ENCODE measurements at regions not wholly inside any gene's neighbourhood (a gene's known extent, or its start where the extent isn't known, plus 50 kb on each side); places are given as distances from the start of the nearest gene placed in this dataset.

- TF ChIP-seq EP300 (IDR thresholded peaks at IDR 0.05) (no peak), CTCF (IDR thresholded peaks at IDR 0.05) (no peak), POLR2AphosphoS5 (IDR thresholded peaks at IDR 0.05) (no peak), POLR2A (IDR thresholded peaks at IDR 0.05) (no peak)
Measured at GRCh38 chr7:35523292-35523691, 171.6 kb downstream of the HERPUD2 start.

All from sigmoid colon (tissue), 4 donors.